VCaP (cell line): ENCODE measurements at regions not wholly inside any gene's neighbourhood (a gene's known extent, or its start where the extent isn't known, plus 50 kb on each side); places are given as distances from the start of the nearest gene placed in this dataset.

Source experiments
- H3K27ac ChIP-seq: fragments of 450-650 bp; 2 replicates; pipeline ENCODE4 v1.5.1; 2017
- CTCF ChIP-seq: fragments of 450-650 bp; conservative IDR thresholded peaks from 2 replicates; pipeline ENCODE4 v1.5.1; 2017; ENCODE audit warnings: mild to moderate bottlenecking, moderate library complexity

DNA sequence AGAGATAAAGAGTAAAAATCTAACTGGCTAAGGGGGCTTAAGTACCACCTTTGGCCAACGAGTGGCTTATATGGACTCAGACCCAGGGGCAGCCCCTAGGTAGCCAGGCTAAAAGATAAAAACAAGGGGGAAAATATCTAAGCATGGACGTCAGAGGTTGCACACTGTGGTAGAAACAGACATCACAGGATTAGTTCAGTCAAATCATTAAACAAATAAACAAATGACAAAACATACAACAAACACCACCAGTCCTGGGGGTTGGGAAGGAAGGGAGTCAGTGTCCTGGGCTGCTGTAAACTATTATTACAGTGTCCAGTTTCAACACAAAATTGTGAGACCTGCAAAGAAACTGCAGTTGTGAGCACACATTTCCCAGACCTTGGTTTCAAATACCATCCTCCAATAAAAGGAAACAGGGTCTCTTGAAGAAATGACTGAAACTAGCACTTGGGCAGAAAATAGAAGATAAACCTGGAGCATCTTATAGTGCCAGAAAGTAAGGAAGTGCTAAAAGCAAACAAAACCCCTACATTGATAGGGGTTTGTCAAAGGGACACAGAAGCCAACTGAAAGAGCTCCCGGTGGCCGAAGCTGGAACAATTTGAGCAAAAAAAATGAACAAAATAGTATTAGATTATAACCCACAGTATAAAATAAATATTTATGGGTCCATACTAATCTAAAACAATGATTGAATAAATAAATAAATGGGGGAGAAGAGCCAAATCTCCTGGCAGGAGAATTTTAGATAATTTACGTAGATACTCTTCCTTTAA is 154.8 kb upstream of the KLF7 start:
- peak; percentile 13; the same call in 1 of the 2 replicates for TF ChIP-seq CTCF
- no peak overlapping the region for H3K27ac ChIP-seq

DNA sequence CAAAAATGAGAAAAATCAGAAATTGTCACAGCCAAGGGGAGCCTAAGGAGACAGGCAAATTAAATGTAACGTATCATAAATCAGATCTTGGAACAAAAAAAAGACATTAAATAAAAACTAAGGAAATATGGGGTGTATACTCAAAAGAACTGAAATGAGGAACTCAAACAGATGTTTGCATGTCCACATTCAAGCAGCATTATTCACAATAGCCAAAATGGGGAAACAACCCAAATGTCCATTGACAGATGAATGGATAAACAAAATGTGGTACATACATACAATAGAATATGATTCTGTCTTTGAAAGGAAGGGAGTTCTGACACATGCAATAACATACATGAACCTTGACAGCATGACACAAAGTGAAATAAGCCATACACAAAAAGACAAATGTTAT is 155.8 kb upstream of the KLF7 start:
- H3K27ac ChIP-seq, result no peak overlapping the region
- TF ChIP-seq CTCF, result no peak

- TF ChIP-seq CTCF, result no peak
- no peak overlapping the region for H3K27ac ChIP-seq
Measured at GRCh38 chr2:207324001-207324400, 158.3 kb upstream of the KLF7 start.

DNA sequence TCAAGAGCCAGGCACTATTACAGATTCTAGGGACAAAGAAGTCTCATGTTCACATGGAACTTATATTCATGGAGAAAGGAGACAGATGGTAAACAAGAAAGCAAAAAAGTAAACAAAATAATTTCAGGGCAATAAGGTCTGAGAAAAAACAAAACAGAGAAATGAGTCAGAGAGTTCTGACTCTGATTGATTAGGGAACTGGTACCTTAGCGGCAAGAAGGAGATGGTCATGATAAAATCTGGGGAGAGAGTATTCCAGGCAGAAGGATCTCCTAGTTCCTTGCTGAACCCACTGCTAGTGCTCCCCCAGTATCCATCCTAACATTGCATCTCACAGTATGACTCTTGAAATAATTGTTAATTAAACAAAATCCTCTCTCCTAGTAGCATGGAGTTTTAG is 161.8 kb upstream of the KLF7 start:
- TF ChIP-seq CTCF, result no peak
- no peak overlapping the region for H3K27ac ChIP-seq

GRCh38 chr2:207328944-207329386 is 163.2 kb upstream of the KLF7 start:
- no peak for TF ChIP-seq CTCF
- H3K27ac ChIP-seq, result no peak overlapping the region

- no peak overlapping the region for H3K27ac ChIP-seq
- TF ChIP-seq CTCF, result no peak
Measured at GRCh38 chr2:207330912-207331311, 165.2 kb upstream of the KLF7 start.

DNA sequence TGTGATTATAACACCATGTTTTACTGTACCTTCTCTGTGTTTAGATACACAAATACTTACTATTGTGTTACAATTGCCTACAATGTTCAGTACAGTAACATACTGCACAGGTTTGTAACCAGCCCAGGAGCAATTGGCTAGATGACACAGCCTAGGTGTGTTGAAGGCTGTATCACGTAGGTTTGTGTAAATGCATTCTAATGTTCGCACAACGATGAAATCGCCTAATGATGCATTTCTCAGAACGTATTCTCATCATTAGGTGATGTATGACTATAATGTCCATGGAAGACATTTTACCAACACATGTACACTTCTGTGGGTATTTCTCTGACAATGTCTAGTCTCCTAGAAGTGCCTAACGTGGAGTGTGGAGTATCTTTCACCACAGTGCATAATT is 165.9 kb upstream of the KLF7 start:
- no peak overlapping the region for H3K27ac ChIP-seq

More for the DNA sequence above, 165.9 kb upstream of the KLF7 start:
- no peak for TF ChIP-seq CTCF
